Activated T-cell treated with anti-CD3 and anti-CD28 coated beads for 48 hours (primary cell): ENCODE measurements at regions not wholly inside any gene's neighbourhood (a gene's known extent, or its start where the extent isn't known, plus 50 kb on each side); places are given as distances from the start of the nearest gene placed in this dataset.

ENCODE experiments used
- DNase-seq: peaks from one replicate; pipeline ENCODE4 v3.0.0-alpha.2; 2020; ENCODE audit warnings: low read depth

- no peak for DNase-seq
Observed at GRCh38 chr7:32177232-32177631, 107.0 kb upstream of the PDE1C start.

GRCh38 chr7:32175099-32175498 is 104.9 kb upstream of the PDE1C start:
- no peak for DNase-seq

GRCh38 chr7:32171248-32171647 is 101.0 kb upstream of the PDE1C start:
- DNase-seq = no peak

GRCh38 chr7:32170838-32171237 is 100.6 kb upstream of the PDE1C start:
- DNase-seq = no peak

- no peak for DNase-seq
Observed at GRCh38 chr7:32169228-32169627, 99.0 kb upstream of the PDE1C start.

GRCh38 chr7:32167815-32168214 is 97.6 kb upstream of the PDE1C start:
- DNase-seq = no peak

GRCh38 chr7:32167256-32167655 is 97.0 kb upstream of the PDE1C start:
- no peak for DNase-seq

- no peak for DNase-seq
Observed at GRCh38 chr7:32164341-32164996, 94.3 kb upstream of the PDE1C start.

GRCh38 chr7:32163896-32164295 is 93.7 kb upstream of the PDE1C start:
- DNase-seq = no peak

GRCh38 chr7:32163141-32163806 is 93.1 kb upstream of the PDE1C start:
- no peak for DNase-seq

- DNase-seq = no peak
Observed at GRCh38 chr7:32161708-32162107, 91.5 kb upstream of the PDE1C start.

- no peak for DNase-seq
Observed at GRCh38 chr7:32158751-32159745, 88.8 kb upstream of the PDE1C start.

- no peak for DNase-seq
Observed at GRCh38 chr7:32158076-32158475, 87.9 kb upstream of the PDE1C start.

- DNase-seq = no peak
Observed at GRCh38 chr7:32155712-32156111, 85.5 kb upstream of the PDE1C start.

- no peak for DNase-seq
Observed at GRCh38 chr7:32154797-32155196, 84.6 kb upstream of the PDE1C start.

- DNase-seq = no peak
Observed at GRCh38 chr7:32153006-32153405, 82.8 kb upstream of the PDE1C start.

GRCh38 chr7:32152576-32152975 is 82.4 kb upstream of the PDE1C start:
- no peak for DNase-seq

- DNase-seq = no peak
Observed at GRCh38 chr7:32150589-32150988, 80.4 kb upstream of the PDE1C start.

GRCh38 chr7:32150039-32150438 is 79.8 kb upstream of the PDE1C start:
- DNase-seq = no peak

- DNase-seq = no peak
Observed at GRCh38 chr7:32147546-32148268, 77.5 kb upstream of the PDE1C start.

GRCh38 chr7:32145911-32146310 is 75.7 kb upstream of the PDE1C start:
- DNase-seq = no peak

GRCh38 chr7:32144676-32145075 is 74.5 kb upstream of the PDE1C start:
- DNase-seq = no peak
